HG03469 (cell line): ENCODE measurements at regions not wholly inside any gene's neighbourhood (a gene's known extent, or its start where the extent isn't known, plus 50 kb on each side); places are given as distances from the start of the nearest gene placed in this dataset.

Source experiments
- ATAC-seq: cut with Tn5 transposase; IDR thresholded peaks from one replicate; pipeline ENCODE4 v1.9.1; 2021; ENCODE audit warnings: mild to moderate bottlenecking, moderate library complexity, moderate number of reproducible peaks; ENCODE audit not compliant: unreplicated experiment

GRCh38 chr2:29974086-29974485, 52.7 kb upstream of the ALK start:
- ATAC-seq = no peak

DNA sequence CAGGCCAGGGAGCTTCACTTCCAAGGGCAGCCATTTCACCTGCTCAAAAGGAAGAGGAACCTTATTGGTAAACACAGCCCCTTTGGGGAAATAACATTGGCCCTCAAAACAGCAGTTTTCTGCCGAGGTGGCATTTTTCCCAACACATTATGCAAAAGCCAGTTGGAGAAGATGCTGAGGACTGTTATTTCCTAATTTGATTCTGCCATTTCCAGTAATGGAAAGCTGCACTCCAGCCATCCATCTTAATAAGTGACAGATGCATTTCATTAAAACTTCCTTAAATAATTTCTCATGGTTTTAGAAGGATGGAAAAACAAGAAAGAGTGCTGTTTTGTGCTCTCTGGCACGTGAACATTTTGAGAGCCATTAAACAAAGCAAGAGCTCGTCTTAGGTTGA, 55.9 kb upstream of the ALK start:
- no peak for ATAC-seq

GRCh38 chr2:29981402-29981801, 60.0 kb upstream of the ALK start:
- ATAC-seq = no peak

DNA sequence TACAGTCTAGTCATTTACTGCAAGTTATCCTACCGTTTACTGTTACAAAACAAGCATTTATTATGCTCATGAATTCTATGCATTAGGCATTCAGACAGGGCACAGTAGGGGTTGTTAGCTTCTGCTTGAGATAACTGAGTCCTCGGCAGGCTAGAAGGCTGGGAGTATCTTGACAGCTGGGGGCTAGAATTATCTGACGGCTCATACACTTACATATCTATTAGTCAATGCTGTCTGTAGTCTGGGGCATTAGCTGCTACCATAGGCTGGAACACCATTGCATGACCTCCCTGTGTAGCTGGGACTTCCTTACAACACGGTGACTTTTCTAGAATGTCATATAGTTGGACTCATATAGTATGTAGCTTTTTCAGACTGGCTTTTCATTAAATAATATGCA, 61.9 kb upstream of the ALK start:
- ATAC-seq = no peak

- no peak for ATAC-seq
These were observed 65.8 kb upstream of the ALK start for GRCh38 chr2:29987146-29987545.

GRCh38 chr2:29990129-29990528, 68.7 kb upstream of the ALK start:
- no peak for ATAC-seq

- ATAC-seq = no peak
These were observed 69.7 kb upstream of the ALK start for GRCh38 chr2:29991086-29991485.

DNA sequence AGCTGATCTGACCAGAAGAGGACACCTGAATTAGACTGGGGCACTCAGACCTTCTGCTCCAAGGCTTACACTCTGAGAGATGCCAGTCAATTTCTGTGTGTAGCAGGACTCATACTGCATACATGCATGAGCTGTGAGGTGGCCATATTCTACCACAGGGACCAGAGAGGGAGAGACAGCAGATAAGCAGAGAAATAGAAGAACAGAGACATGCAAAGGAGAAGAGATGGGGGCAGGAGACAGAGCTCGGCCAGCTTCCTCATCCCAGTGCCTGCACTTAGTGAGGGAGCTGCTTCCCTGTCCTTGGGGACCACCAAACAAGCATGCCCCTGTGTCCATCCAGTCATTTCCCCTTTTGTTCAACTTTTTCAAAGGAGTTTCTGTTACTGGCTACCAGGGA, 73.9 kb upstream of the ALK start:
- ATAC-seq = no peak

DNA sequence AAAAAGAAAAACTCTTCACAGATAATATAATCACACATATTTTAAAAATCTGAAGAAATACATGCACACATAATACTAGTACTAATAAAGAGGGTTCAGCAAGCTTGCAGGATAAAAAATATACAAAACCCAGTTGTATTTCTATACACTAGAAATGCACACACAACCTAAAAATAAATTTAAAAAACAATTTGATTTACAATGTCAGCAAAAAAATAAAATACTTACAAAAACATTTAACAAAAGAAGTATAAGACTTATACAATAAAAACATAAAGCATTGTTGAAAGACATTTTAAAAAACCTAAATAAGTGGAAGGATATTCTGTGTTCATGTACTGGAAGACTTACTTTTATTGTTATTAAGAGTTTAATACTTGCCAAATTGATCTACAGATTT, 81.7 kb upstream of the ALK start:
- ATAC-seq = no peak

DNA sequence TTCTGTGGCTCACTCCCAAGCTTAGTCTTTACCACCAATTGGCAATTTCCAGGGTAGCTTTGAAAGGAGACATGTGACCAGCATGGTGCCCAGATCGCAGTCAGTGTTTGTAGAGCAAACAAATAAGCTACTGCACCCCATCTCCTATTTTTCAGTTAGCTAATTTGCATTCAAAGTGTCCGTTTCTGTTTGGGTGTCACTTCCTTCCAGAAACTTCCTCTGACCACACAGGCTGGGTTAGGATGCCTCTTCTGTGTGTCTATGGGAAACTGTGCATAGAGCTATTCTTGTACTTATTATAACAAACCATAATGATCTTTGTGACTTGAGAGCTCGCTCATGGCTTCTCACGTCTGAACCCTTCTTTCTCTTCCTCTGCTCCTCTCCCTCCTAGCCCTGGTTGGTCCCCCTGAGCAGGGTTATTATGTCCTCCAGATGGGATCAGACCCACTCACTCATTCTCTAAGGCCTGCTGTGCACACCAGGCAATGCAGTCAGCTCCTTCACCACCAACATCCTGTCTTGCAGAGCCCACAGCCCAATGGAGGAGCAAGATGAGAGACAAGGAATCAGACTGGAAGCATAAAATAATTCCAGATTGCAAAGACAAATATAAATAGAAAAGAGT, 101.2 kb upstream of the ALK start:
- ATAC-seq = peak; percentile 52

DNA sequence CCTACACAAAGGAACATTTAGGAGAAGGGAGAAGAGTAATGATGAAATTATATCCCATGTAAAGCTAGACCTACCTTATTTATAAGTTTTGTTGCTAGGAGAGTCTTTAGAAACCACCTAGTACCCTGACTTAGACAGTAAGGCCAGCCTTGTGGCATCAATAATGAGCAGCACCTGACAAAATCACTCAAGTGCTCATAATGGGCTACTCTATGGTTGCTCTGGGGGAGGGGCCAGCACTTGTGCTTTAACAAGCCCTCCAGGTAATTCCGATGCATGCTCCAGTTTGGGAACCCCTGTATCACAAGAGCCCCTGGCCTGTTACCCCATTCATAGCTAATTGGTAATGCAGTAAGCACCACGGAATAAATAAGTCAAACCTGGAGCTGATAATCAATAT, 102.9 kb upstream of the ALK start:
- ATAC-seq = no peak

DNA sequence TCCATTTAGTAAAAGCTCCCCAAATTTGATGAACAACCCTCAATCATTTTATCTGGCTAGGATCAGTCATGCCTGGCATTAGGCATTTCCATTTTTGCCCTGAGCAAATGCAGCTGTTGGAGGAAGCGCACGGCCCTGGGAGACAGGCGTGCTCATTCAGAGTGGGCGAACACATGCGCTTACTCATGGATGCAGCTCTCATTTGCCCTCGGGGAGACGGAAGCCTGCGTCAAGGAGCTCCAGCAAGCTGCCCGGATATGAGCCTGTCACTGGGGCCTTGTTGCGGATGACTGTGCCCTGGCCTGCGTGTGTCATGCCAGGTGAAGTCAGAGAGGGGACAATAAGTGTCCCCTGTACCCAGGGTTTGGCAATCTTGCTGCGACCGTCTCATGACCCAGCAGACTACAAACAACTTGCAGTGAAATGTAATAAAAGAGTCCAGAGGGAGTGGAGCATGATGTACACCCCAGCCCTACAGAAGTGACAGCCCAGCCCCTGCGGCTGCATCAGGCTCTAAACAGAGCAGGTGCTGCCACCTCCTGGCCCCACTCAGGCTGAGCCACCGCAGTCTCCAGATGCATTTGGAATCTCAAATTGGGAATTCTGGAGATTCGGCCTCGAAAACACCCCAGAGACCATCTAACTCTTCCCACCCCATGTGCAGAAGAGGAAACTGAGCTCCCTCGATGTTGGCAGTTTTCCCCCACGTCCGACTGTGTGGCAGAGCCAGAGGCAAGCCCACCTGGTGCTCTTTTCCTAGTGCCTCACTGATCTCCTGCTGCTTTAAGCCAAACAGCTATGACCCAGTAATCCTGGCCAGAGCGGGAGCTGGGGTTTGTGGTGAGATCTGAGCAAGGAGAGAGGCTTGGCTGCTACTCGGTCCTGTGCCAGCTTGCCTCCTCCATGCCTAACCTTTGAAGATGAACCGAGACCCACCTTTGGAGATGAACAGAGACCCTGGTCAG, 105.0 kb upstream of the ALK start:
- no peak for ATAC-seq

DNA sequence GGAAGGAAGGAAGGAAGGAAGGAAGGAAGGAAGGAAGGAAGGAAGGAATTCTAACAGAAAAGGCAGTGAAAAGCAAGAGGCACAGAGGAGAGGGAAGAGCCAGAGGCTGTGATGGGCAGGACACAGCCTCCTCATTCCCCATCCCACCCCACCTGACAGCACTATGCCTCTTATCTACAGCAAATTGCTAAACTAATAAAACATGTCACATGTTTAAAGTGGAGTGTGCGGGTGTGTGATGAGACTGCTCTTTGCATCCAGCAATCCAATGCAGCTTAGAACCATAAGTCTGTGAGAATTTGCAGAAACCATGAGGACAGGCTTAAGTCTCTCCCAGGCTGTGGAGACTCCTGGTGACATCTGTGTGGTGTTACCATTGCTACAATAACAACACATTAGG, 108.4 kb upstream of the ALK start:
- ATAC-seq = no peak

GRCh38 chr2:30030361-30030760, 109.0 kb upstream of the ALK start:
- ATAC-seq = no peak

GRCh38 chr2:30031184-30031583, 109.8 kb upstream of the ALK start:
- ATAC-seq = no peak

- ATAC-seq = no peak
These were observed 112.6 kb upstream of the YPEL5 start for GRCh38 chr2:30034052-30034775.

GRCh38 chr2:30037016-30037415, 109.8 kb upstream of the YPEL5 start:
- ATAC-seq = no peak

DNA sequence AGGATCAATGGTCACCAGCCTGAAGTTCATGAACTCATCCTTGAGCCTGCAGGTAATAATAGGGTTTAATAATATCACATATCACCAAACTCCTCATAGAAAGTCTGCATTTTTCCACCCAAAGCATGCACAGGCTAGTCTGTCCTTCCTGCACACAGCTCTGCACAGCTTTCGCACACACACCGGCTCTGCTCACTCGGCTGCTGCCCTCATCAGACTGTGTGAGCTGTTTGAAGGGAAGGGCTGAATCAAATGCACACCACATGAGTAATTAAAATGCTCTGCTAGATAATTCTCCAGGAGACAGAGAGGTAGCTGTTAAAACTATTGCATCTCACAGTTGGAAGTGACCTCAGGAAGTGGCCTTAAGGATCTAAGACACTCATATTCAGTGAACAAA, 108.4 kb upstream of the YPEL5 start:
- ATAC-seq = no peak

GRCh38 chr2:30039101-30039500, 107.7 kb upstream of the YPEL5 start:
- no peak for ATAC-seq

- ATAC-seq = no peak
These were observed 106.7 kb upstream of the YPEL5 start for GRCh38 chr2:30040147-30040546.

DNA sequence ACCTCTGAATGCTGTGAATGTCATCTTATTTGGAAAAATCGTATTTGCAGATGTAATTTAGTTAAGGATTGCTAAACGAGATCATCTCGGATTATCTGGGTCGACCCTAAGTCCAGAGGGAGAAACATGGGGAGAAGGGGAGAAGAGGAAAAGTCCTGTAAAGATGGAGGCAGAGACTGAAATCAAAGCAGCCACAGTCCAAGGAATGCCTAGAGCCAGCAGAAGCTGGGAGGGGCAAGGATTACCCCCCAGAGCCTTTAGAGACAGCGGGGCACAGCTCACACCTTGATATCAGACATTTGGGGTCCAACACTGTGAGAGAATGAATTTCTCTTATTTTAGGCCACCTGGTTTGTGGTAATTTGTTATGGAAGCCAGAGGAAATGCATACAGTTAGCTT, 104.9 kb upstream of the YPEL5 start:
- no peak for ATAC-seq

DNA sequence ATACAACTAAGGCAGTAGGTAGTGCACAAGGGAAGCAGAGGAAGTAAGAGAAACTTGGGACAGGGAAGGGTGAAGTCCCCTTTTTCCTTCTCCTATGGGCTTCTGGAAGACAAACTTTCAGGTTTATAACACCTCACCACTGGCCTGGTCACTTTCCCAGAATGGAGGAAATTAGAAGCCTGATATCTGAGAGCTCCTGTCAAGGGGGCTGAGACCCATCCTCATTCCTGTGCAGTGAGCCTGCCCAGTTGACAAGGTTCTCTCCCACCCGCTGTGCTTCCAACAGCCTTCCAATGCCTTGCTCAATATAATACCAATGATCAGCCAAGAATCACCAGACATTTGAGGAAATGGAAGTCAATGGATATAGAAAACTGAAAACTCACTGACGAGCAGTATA, 100.4 kb upstream of the YPEL5 start:
- ATAC-seq = no peak
